Esophagus squamous epithelium (tissue), 4 donors: ENCODE measurements at regions not wholly inside any gene's neighbourhood (a gene's known extent, or its start where the extent isn't known, plus 50 kb on each side); places are given as distances from the start of the nearest gene placed in this dataset.

Source experiments
- CTCF ChIP-seq, 6 experiments: fragments of 450-650 bp in 4 of 6; fragments of 200-600 bp in 2 of 6; sonication (generic) in 2 of 6; IDR thresholded peaks; one replicate each; pipeline ENCODE4 v1.5.1; 2016 to 2019; ENCODE audit warnings: antibody characterized with exemption in 6 of 6, mild to moderate bottlenecking in 4 of 6, moderate library complexity in 4 of 6
- POLR2A ChIP-seq, 4 donors: fragments of 450-650 bp; IDR thresholded peaks; one replicate each; pipeline ENCODE4 v1.6.1; 2017; ENCODE audit warnings: antibody characterized with exemption in 4 of 4, mild to moderate bottlenecking in 4 of 4, moderate library complexity in 3 of 4

- TF ChIP-seq CTCF (IDR thresholded peaks at IDR 0.05) (no peak), POLR2A (IDR thresholded peaks at IDR 0.05) (no peak)
These were observed 123.3 kb downstream of the TMEM26 start for GRCh38 chr10:61329854-61330253.
